ENCODE measurements at regions not wholly inside any gene's neighbourhood (a gene's known extent, or its start where the extent isn't known, plus 50 kb on each side); places are given as distances from the start of the nearest gene placed in this dataset.

DNA sequence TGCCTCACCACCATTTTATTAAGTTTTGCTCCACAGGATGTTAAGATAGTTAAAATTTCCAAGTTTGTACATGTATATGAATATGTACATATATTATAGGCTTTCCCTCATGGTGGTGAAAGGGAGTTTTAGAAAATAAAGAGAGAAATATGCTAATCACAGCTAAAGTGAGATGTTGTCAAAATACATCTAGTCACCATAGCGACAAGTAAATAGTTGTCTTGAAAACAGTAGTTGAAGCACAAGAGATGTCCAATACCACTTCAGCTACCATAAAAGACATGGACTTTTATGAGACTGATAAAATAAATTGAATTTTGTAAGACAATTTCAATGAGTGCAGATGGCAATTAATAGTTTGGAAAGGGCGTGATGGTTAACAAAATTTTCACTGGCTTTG, 1600.0 kb downstream of the BRINP3 start:
- H3K4me1 Mint-ChIP-seq (ENCODE audit: low read depth), result no peaks in the 10 kb centered on the region

DNA sequence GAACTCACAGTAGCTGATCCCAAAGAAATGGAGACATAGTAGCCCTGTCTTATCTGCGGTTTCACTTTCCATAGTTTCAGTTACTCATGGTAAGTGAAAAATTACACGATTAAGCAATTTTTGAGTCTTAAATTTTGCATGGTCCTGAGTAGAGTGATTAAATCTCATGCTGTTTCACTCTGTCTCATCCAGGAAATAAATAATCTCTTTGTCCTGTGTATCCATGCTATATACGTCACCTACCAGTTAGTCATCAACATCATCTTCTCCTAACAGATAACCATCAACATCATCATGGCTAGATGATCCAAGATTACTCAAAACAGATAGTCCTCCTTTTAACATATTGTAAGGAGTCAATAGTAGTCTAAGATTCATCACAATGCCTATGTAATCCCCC, 1589.3 kb downstream of the BRINP3 start:
- DNase-seq (ENCODE audit: low spot score, unreplicated experiment), result no peak
- Mint-ChIP-seq H3K9me3 (ENCODE audit: low read depth) (no peaks in the 10 kb centered on the region), H3K4me1 (ENCODE audit: low read depth) (peaks cover 10% of the 10 kb centered on the region), H3K4me3 (ENCODE audit: low read depth) (no peak overlapping the region), H3K27ac (no peak overlapping the region), H3K36me3 (ENCODE audit: insufficient read depth) (no peaks in the 10 kb centered on the region), H3K27me3 (no peaks in the 10 kb centered on the region)
- no peak for TF ChIP-seq CTCF (IDR thresholded peaks at IDR 0.05; ENCODE audit: unreplicated experiment)

More for the DNA sequence above, 1600.0 kb downstream of the BRINP3 start:
- Mint-ChIP-seq H3K9me3 (ENCODE audit: low read depth) (no peaks in the 10 kb centered on the region), H3K27me3 (no peaks in the 10 kb centered on the region), H3K4me3 (ENCODE audit: low read depth) (no peak overlapping the region), H3K27ac (no peak overlapping the region), H3K36me3 (ENCODE audit: insufficient read depth) (no peaks in the 10 kb centered on the region)
- no peak for TF ChIP-seq CTCF (IDR thresholded peaks at IDR 0.05; ENCODE audit: unreplicated experiment)
- DNase-seq (ENCODE audit: low spot score, unreplicated experiment), result no peak

GRCh38 chr1:188889166-188889565, 1588.5 kb downstream of the BRINP3 start:
- Mint-ChIP-seq H3K36me3 (ENCODE audit: insufficient read depth) (no peaks in the 10 kb centered on the region), H3K27me3 (no peaks in the 10 kb centered on the region), H3K4me3 (ENCODE audit: low read depth) (no peak overlapping the region), H3K27ac (no peak overlapping the region), H3K4me1 (ENCODE audit: low read depth) (peaks cover 11% of the 10 kb centered on the region), H3K9me3 (ENCODE audit: low read depth) (no peaks in the 10 kb centered on the region)
- no peak for DNase-seq (ENCODE audit: low spot score, unreplicated experiment)
- TF ChIP-seq CTCF (IDR thresholded peaks at IDR 0.05; ENCODE audit: unreplicated experiment), result no peak

DNA sequence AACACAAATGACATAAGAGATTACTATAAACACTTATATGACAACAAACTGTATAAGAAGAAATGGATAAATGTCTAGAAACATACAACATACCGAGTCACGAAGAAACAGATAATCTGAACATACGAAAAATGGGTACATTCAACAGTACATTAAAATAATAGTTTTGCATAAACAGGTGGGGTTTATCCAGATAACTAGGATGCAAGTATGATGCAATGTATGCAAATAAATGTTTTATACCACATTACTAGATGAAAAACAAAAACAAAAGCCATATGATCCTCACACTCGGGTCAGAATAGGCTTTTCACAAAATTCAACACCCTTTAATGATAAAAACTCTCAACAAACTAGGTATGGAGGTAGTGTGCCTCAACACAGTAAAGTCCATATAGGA, 1585.7 kb downstream of the BRINP3 start:
- H3K4me3 Mint-ChIP-seq (ENCODE audit: low read depth), result no peak overlapping the region
- TF ChIP-seq CTCF (IDR thresholded peaks at IDR 0.05; ENCODE audit: unreplicated experiment), result no peak
- no peaks in the 10 kb centered on the region for H3K36me3 Mint-ChIP-seq (ENCODE audit: insufficient read depth)
- no peak for DNase-seq (ENCODE audit: low spot score, unreplicated experiment)
- H3K9me3 Mint-ChIP-seq (ENCODE audit: low read depth), result no peaks in the 10 kb centered on the region
- no peak overlapping the region for H3K27ac Mint-ChIP-seq
- H3K4me1 Mint-ChIP-seq (ENCODE audit: low read depth), result peaks cover 11% of the 10 kb centered on the region
- no peaks in the 10 kb centered on the region for H3K27me3 Mint-ChIP-seq

DNA sequence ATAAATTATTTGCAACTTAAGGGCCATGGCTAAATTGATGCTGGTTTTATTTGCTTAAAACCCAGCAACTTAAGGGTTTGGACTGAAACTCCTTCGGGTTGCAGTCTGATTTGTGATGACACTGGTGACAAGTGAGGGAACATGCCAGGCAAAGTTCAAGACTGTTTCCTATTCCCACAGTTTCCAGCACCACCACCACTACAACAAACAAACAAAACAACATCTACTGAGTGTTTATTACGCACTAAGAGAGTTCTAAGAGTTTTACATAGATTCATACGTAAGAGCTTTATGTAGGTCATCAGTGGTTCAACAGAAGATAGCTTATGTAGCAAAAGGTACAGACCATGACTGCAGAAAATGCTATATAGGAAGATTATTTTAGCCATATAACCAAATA, 1582.1 kb downstream of the BRINP3 start:
- Mint-ChIP-seq H3K4me1 (ENCODE audit: low read depth) (peaks cover 3% of the 10 kb centered on the region), H3K4me3 (ENCODE audit: low read depth) (no peak overlapping the region), H3K27ac (no peak overlapping the region), H3K27me3 (no peaks in the 10 kb centered on the region), H3K36me3 (ENCODE audit: insufficient read depth) (no peaks in the 10 kb centered on the region), H3K9me3 (ENCODE audit: low read depth) (no peaks in the 10 kb centered on the region)
- DNase-seq (ENCODE audit: low spot score, unreplicated experiment), result no peak
- no peak for TF ChIP-seq CTCF (IDR thresholded peaks at IDR 0.05; ENCODE audit: unreplicated experiment)

Data from progenitor cell of endocrine pancreas (in vitro differentiated cells).